Large intestine (tissue), 3 donors: ENCODE measurements at regions not wholly inside any gene's neighbourhood (a gene's known extent, or its start where the extent isn't known, plus 50 kb on each side); places are given as distances from the start of the nearest gene placed in this dataset.

Source experiments
- DNase-seq, 2 donors: peaks; one replicate each; pipeline versions ENCODE4 v3.0.0 to v3.0.0-alpha.2; 2013
- H3K27ac ChIP-seq: one replicate; pipeline ENCODE4 v1.5.1; 2013; ENCODE audit warnings: low read length
- H3K27me3 ChIP-seq: 2 replicates; pipeline ENCODE4 v1.6.1; 2013; ENCODE audit warnings: low read length; ENCODE audit not compliant: control insufficient read depth, insufficient read depth
- H3K36me3 ChIP-seq: 2 replicates; pipeline ENCODE4 v1.6.1; 2013; ENCODE audit warnings: low read length; ENCODE audit not compliant: control insufficient read depth, insufficient read depth
- H3K4me1 ChIP-seq: one replicate; pipeline ENCODE4 v1.6.1; 2013; ENCODE audit warnings: low read length; ENCODE audit not compliant: control insufficient read depth, insufficient read depth
- H3K4me3 ChIP-seq: one replicate; pipeline ENCODE4 v1.5.1; 2013; ENCODE audit warnings: low read length
- H3K9me3 ChIP-seq: one replicate; pipeline ENCODE4 v1.6.1; 2013; ENCODE audit warnings: mild to moderate bottlenecking, low read depth, low read length, moderate library complexity; ENCODE audit not compliant: control insufficient read depth
- WGBS: methylation state at CpG from one replicate; pipeline ENCODE4 v1.1.5; 2013; ENCODE audit warnings: low lambda C conversion rate; ENCODE audit not compliant: insufficient coverage; 5-methylcytosine and 5-hydroxymethylcytosine counted together

DNA sequence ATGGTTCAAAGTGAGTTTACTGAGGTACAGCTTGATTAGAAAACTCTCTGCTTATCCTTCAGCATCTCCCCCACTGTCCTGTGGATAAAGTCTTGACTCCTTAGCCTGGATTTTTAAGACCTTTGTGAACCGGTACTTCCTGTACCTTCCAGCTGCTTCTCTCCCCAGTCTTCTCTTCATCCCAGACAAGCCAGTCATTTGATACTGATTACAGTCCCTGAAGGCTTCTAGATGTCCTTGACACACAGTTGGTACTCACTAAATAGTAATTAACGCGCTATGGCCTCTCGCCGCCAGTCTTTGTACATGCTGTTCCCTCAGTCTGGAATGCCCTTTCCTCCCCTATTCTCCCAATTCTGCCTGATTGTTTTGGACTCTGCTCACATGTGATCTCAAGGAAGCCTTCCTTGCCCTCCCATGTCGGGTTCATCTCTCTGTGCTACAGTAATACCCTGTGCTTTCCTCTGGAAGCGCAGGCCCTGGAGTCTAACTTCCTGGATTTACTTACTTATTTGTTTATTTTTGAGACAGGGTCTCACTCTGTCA lies 50.6 kb upstream of the PTGR2 start:
- peaks cover 28% of the 10 kb centered on the region for H3K4me1 ChIP-seq
- no peak overlapping the region for H3K4me3 ChIP-seq
- no peak for DNase-seq
- WGBS = no CpG with 5 or more reads among the region's 7 CpGs
- H3K36me3 ChIP-seq = no peaks in the 10 kb centered on the region
- no peak overlapping the region for H3K27ac ChIP-seq
- H3K27me3 ChIP-seq = no peaks in the 10 kb centered on the region
- H3K9me3 ChIP-seq = no peaks in the 10 kb centered on the region

DNA sequence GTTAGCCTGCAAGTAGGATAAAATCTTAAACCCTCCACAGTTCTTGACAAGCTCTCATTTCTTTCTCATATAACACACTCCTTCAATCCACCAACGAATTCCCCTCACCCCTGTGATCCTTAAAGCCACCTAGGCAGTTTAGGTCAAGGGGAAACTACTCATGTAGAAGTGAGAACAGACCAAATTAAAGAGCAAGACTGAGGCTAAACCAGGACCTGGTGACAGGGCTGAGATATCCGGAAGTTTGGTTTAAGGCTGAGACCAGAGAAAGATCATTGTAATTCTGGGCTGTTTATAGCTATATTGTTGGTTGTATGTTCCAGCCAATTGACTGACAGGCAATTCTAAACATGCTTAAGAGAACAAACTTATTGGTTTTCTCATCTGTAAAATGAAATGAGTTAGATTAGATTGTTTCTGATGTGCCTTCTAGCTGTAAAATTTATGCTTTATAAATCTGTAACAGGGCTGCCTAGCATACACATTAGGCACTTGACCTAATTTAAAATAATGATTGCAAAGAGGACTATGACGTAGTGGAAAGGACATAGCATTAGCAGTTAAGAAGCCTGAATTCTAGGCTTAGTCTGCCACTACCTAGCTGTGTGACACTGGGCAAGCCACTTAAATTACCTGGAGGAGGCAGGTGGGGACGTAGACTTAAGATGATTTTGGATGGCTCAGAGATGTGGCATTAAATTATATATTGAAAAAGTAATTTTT lies 53.9 kb upstream of the PTGR2 start:
- DNase-seq = no peak
- WGBS = 80% methylated on average over 1 of the region's 4 CpGs
- peaks cover 40% of the 10 kb centered on the region for H3K4me1 ChIP-seq

DNA sequence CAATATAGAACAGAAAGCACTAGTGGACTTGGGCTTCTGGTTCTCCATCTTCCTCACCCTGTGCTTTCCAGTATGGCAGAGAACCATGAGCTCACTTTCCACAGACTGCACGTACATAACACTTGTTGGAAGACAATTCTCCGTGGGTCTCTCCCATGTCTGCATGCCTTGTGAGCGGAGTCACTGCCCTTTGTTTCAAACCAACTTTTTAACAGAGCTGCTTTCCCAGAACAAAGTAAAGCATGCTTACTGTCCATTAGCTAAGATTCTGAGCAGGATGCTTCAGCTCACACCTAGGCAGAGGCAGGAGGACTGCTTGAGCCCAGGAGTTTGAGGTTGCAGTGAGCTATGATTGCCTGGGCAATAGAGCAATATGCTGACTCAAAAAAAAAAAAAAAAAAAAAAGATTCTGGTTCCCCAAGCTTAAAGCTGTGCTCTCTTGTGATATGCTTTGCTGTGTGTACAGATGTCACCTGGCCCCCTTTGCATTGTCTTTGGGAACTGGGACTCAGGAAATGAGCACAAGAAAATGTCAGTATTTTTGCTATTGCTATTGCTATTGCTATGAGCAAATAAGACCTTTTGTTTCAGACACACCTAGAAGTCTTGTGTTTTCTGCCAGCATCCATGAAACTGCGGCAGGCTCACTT lies 54.6 kb upstream of the PTGR2 start:
- Histone ChIP-seq H3K27ac (peak overlapping the region; percentile 83), H3K9me3 (no peaks in the 10 kb centered on the region), H3K4me1 (peaks cover 34% of the 10 kb centered on the region), H3K36me3 (no peaks in the 10 kb centered on the region), H3K27me3 (no peaks in the 10 kb centered on the region), H3K4me3 (no peak overlapping the region)
- DNase-seq = peak in 1 of 2 donors; percentile 45
- no CpG with 5 or more reads among the region's 4 CpGs for WGBS

More for the DNA sequence above, 53.9 kb upstream of the PTGR2 start:
- H3K9me3 ChIP-seq = no peaks in the 10 kb centered on the region
- no peaks in the 10 kb centered on the region for H3K27me3 ChIP-seq
- no peak overlapping the region for H3K4me3 ChIP-seq
- H3K27ac ChIP-seq = peak overlapping the region; percentile 83
- no peaks in the 10 kb centered on the region for H3K36me3 ChIP-seq

DNA sequence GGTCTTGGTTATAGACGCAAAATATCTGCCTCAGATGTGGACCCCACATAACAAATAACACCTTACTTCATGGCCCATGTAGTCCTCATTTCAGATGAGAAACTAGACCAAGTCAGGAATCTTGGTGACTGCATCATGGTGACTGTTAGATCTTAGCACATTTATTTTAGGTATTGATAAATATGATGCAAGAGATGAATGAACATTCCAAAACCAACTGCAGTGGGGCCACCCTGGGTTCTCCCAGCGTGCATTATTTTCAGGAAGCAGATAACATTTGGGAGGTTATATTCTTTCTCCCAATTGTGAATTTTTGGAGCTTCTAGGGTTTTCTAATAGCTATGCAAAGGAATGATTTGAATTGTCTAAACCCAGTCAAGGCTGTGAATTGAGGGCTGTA lies 55.2 kb upstream of the PTGR2 start:
- no peak for DNase-seq
- H3K4me1 ChIP-seq = peaks cover 36% of the 10 kb centered on the region
- H3K27ac ChIP-seq = peak overlapping the region; percentile 83
- H3K36me3 ChIP-seq = no peaks in the 10 kb centered on the region
- H3K4me3 ChIP-seq = no peak overlapping the region
- WGBS = no CpG with 5 or more reads among the region's 2 CpGs
- H3K9me3 ChIP-seq = no peaks in the 10 kb centered on the region
- no peaks in the 10 kb centered on the region for H3K27me3 ChIP-seq

DNA sequence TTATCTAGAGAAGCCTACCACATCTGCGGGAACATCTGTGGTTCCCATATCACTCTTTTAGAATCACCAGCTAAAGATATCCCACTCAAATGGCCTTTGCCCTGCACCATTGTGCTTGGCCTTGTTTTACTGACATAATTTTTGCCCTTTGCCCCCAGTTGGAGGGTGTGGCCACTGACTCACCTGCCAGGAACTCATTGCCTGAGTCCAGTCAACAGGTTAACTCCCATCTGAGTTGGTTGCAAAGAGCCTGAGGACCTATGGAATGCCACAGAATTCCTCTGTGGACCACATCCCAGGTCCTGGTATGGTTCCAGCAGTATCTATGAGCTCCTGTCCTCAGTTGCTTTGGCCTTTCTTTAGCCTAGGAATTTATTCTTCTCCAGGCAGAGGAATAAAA lies 55.7 kb upstream of the PTGR2 start:
- Histone ChIP-seq H3K27me3 (no peaks in the 10 kb centered on the region), H3K4me1 (peaks cover 38% of the 10 kb centered on the region), H3K9me3 (no peaks in the 10 kb centered on the region), H3K27ac (peak overlapping the region; percentile 90), H3K36me3 (no peaks in the 10 kb centered on the region), H3K4me3 (no peak overlapping the region)
- peak; percentile 96 to 97 for DNase-seq
- WGBS = 33% methylated on average over 1 of the region's 1 CpG

DNA sequence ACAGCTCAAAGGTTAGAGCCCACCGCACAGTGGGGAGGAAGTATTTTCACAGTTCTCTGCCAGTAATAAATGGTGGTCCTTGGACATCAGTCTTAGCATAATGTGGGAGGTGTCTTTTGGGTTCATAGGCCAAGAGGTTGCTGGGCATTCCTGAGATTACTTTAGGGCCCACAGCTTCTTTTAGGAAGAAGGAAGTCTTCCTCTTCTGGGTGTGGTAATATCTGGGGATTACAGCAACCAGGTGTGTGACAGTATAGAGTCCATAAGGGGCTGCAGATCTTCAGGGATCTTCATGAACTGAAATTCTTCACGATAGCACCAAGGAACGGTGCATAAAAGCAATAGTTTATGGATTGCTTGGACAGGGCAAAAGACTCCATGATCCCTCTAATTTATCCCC lies 56.2 kb upstream of the PTGR2 start:
- peak in 1 of 2 donors; percentile 49 for DNase-seq

DNA sequence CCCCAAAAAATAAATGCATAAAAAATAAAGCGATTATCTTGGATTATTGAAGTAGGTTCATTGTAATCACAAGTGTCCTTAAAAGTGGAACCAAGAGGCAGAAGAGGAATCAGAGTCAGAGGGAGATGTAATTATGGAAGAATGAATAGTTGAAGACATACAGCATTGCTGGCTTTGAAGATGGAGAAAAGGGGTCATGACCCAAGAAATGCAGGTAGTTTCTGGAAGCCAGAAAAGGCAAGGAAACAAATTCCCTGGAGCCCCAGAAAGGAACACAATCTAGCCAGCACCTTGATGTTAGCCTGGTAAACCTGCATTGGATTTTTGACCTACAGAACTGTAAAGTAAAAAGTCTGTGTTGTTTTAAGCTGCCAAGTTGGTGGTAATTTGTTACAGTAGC lies 57.5 kb upstream of the PTGR2 start:
- no peaks in the 10 kb centered on the region for H3K9me3 ChIP-seq
- 100% methylated on average over 1 of the region's 1 CpG for WGBS
- H3K27ac ChIP-seq = peak overlapping the region; percentile 90
- H3K27me3 ChIP-seq = no peaks in the 10 kb centered on the region
- peaks cover 56% of the 10 kb centered on the region for H3K4me1 ChIP-seq
- H3K4me3 ChIP-seq = no peak overlapping the region
- no peaks in the 10 kb centered on the region for H3K36me3 ChIP-seq
- DNase-seq = no peak

More for the DNA sequence above, 56.2 kb upstream of the PTGR2 start:
- Histone ChIP-seq H3K36me3 (no peaks in the 10 kb centered on the region), H3K27me3 (no peaks in the 10 kb centered on the region), H3K27ac (peak overlapping the region; percentile 90), H3K4me1 (peaks cover 43% of the 10 kb centered on the region), H3K4me3 (no peak overlapping the region), H3K9me3 (no peaks in the 10 kb centered on the region)
- no CpG with 5 or more reads among the region's 3 CpGs for WGBS

DNA sequence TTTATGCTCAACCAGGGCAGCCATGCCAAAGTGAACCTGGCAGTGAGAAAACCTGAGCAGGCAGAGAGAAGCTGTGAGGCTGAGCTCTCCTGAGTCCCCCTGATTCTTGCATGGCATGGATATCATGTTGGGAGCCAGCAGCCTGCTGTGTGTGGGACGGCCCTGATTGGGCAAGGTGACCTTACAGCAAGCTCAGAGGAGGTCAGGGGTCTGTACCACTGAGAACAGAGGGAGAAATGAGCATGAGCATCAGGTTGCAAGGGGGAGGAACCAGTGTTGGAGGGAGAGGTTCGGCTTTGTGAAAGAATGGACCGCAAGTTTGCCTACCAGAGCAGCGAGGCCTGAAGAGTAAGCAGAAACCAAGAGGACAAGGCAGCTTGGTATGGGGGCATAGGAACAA lies 59.1 kb upstream of the PTGR2 start:
- Histone ChIP-seq H3K36me3 (no peaks in the 10 kb centered on the region), H3K27ac (no peak overlapping the region), H3K4me1 (peaks cover 66% of the 10 kb centered on the region), H3K27me3 (no peaks in the 10 kb centered on the region), H3K9me3 (no peaks in the 10 kb centered on the region), H3K4me3 (no peak overlapping the region)
- DNase-seq = no peak
- 100% methylated on average over 2 of the region's 4 CpGs for WGBS

DNA sequence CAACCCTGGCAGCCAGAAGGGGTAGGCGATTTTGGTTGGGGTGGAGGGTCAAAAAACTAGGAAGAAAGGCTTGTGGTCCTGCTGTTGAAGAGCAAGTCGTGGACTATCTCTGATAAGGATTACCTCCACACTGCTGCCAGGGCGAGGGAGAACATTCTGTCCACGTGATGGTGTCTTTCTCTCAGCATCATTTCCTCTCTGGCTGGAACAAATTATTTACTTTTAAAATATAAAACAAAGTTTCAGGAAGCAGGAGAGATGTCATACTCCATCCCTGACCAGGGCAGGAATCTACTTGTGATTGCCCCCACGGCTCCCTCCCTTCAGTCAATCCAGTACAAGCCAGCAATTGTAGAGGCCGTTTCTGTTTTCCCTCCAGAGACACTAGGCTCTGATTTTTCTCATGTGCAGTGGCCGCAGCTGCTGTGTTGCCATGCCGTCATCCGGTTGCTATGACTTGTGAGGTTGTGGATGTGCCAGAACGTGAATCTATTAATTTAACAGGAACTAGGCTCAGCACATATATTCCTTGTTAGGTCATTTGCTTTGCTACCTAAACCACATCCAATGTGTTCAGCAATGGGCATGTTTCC lies 61.5 kb upstream of the PTGR2 start:
- Histone ChIP-seq H3K9me3 (no peaks in the 10 kb centered on the region), H3K4me3 (no peak overlapping the region), H3K4me1 (peaks cover 51% of the 10 kb centered on the region), H3K36me3 (no peaks in the 10 kb centered on the region), H3K27me3 (no peaks in the 10 kb centered on the region), H3K27ac (peak overlapping the region; percentile 97)
- peak; percentile 61 to 75 for DNase-seq
- WGBS = no CpG with 5 or more reads among the region's 10 CpGs

DNA sequence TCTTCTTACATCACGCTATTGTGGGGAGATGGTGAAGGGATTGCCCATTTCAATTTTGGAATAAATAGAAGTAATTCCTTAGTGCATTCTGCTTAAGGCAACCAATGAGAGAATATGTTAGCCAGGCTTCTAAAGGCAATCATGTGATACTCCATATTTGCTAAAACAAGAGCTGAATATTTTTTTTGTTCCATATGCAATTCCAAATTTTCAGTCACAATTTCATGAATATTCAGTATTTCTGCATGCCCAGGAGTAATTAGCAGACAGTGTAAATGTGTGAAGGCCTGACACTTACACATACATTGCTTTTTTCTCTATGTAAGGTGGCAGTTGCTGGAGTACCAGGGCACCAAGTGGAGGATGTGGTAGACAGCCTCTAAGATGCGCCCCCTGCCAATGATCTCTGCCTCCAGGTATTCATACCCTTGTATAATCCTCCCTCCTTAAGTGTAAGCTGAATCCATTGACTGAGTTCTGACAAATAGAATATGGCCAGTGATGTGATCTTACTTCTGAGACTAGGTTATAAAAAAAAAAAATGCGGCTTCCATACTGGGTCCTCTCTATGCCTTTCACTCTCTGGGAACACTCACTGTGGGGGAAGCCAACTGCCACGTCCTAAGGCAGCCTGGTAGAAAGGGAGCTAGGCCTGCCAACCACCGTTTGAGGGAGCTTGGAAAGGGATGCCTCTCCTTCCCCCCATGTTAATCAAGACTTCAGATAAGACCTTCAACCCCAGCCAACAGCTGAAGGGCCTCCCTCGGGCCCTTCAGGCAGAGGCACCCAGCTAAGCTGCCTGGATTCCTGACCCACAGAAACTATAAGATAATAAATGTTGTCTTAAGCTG lies 62.7 kb upstream of the PTGR2 start:
- Histone ChIP-seq H3K4me1 (peaks cover 52% of the 10 kb centered on the region), H3K4me3 (no peak overlapping the region), H3K9me3 (no peaks in the 10 kb centered on the region), H3K27me3 (no peaks in the 10 kb centered on the region), H3K27ac (peak overlapping the region; percentile 97), H3K36me3 (no peaks in the 10 kb centered on the region)
- DNase-seq = peak in 1 of 2 donors; percentile 72
- WGBS = 100% methylated on average over 1 of the region's 6 CpGs
